Neural cell (in vitro differentiated cells): ENCODE measurements at regions not wholly inside any gene's neighbourhood (a gene's known extent, or its start where the extent isn't known, plus 50 kb on each side); places are given as distances from the start of the nearest gene placed in this dataset.

Source experiments
- H2AFZ ChIP-seq: fragments of 200-600, 300-800 bp; sonication (generic), shearing (Covaris generic); 2 replicates; pipeline ENCODE4 v1.6.0; 2014; ENCODE audit warnings: low read depth, mild to moderate bottlenecking, antibody characterized with exemption, low read length, moderate library complexity
- H3F3A ChIP-seq: fragments of 200-600 bp; shearing (Covaris generic); 2 replicates; pipeline ENCODE4 v1.6.1; 2016; ENCODE audit warnings: mild to moderate bottlenecking, moderate library complexity, mixed read lengths, antibody characterized with exemption, low read length; ENCODE audit not compliant: insufficient read depth, poor library complexity, severe bottlenecking
- H3K27ac ChIP-seq: fragments of 200-600, 300-800 bp; sonication (generic), shearing (Covaris generic); 2 replicates; pipeline ENCODE4 v1.5.1; 2014; ENCODE audit warnings: mild to moderate bottlenecking, low read length, moderate library complexity
- H3K27me3 ChIP-seq: fragments of 300-800, 200-600 bp; sonication (generic), shearing (Covaris generic); 2 replicates; pipeline ENCODE4 v1.6.0; 2014; ENCODE audit warnings: mild to moderate bottlenecking, low read depth, low read length, moderate library complexity; ENCODE audit not compliant: insufficient read depth
- H3K36me3 ChIP-seq: fragments of 300-800, 200-600 bp; sonication (generic), shearing (Covaris generic); 2 replicates; pipeline ENCODE4 v1.5.1; 2014; ENCODE audit warnings: mild to moderate bottlenecking, antibody characterized with exemption, low read length, moderate library complexity; ENCODE audit not compliant: insufficient read depth
- H3K4me2 ChIP-seq: fragments of 300-800, 200-600 bp; sonication (generic), shearing (Covaris generic); 2 replicates; pipeline ENCODE4 v1.6.0; 2014; ENCODE audit warnings: mild to moderate bottlenecking, low read length
- H3K4me3 ChIP-seq: fragments of 300-800, 200-600 bp; sonication (generic), shearing (Covaris generic); 2 replicates; pipeline ENCODE4 v1.5.1; 2014; ENCODE audit warnings: mild to moderate bottlenecking, low read length, moderate library complexity
- H3K79me2 ChIP-seq: fragments of 200-600 bp; shearing (Covaris generic); replicated peaks from 2 replicates; pipeline ENCODE4 v1.6.0; 2014; ENCODE audit warnings: mild to moderate bottlenecking, low read length, moderate library complexity; ENCODE audit not compliant: insufficient read depth
- H3K9ac ChIP-seq: fragments of 300-800, 200-600 bp; sonication (generic), shearing (Covaris generic); 2 replicates; pipeline ENCODE4 v1.6.1; 2016; ENCODE audit warnings: mild to moderate bottlenecking, low read length, mixed read lengths
- H3K9me2 ChIP-seq: fragments of 200-600 bp; shearing (Covaris generic); 2 replicates; pipeline ENCODE4 v1.6.1; 2016; ENCODE audit warnings: mild to moderate bottlenecking, low read length, mixed read lengths; ENCODE audit not compliant: insufficient read depth
- H3K9me3 ChIP-seq: fragments of 200-600, 300-800 bp; sonication (generic), shearing (Covaris generic); 2 replicates; pipeline ENCODE4 v1.6.1; 2016; ENCODE audit warnings: mild to moderate bottlenecking, mixed run types, low read length, moderate library complexity, mixed read lengths
- H4K20me1 ChIP-seq: fragments of 200-600 bp; shearing (Covaris generic); 2 replicates; pipeline ENCODE4 v1.6.1; 2016; ENCODE audit warnings: mild to moderate bottlenecking, mixed run types; ENCODE audit not compliant: insufficient read depth
- CTCF ChIP-seq: fragments of 450-650 bp; IDR thresholded peaks from 2 replicates; pipeline ENCODE4 v1.5.1; 2014; ENCODE audit warnings: antibody characterized with exemption, mild to moderate bottlenecking, moderate library complexity; ENCODE audit not compliant: poor library complexity, severe bottlenecking
- EP300 ChIP-seq: fragments of 450-650 bp; conservative IDR thresholded peaks from 2 replicates; pipeline ENCODE4 v1.6.1; 2014; ENCODE audit warnings: antibody characterized with exemption, mild to moderate bottlenecking, moderate library complexity; ENCODE audit not compliant: poor library complexity, severe bottlenecking
- EZH2 ChIP-seq: fragments of 200-600, 300-800 bp; shearing (Covaris generic), sonication (generic); IDR thresholded peaks from 2 replicates; pipeline ENCODE4 v1.6.1; 2014; ENCODE audit warnings: antibody characterized with exemption, low read length, borderline replicate concordance, mild to moderate bottlenecking; ENCODE audit not compliant: insufficient read depth, poor library complexity, severe bottlenecking
- MXI1 ChIP-seq: fragments of 450-650 bp; conservative IDR thresholded peaks from 2 replicates; pipeline ENCODE4 v1.6.1; 2014; ENCODE audit warnings: antibody characterized with exemption, mild to moderate bottlenecking; ENCODE audit not compliant: poor library complexity, severe bottlenecking
- POLR2AphosphoS5 ChIP-seq: IDR thresholded peaks from 2 replicates; pipeline ENCODE4 v1.6.1; 2012
- RAD21 ChIP-seq: fragments of 450-650 bp; conservative IDR thresholded peaks from 2 replicates; pipeline ENCODE4 v1.6.1; 2014; ENCODE audit warnings: antibody characterized with exemption, mild to moderate bottlenecking, moderate library complexity
- REST ChIP-seq: IDR thresholded peaks from 2 replicates; pipeline ENCODE4 v1.6.1; 2012; ENCODE audit warnings: borderline replicate concordance
- SMC3 ChIP-seq: fragments of 450-650 bp; conservative IDR thresholded peaks from 2 replicates; pipeline ENCODE4 v1.6.1; 2014; ENCODE audit warnings: antibody characterized with exemption, mild to moderate bottlenecking, moderate library complexity; ENCODE audit not compliant: poor library complexity
- TAF1 ChIP-seq: IDR thresholded peaks from 2 replicates; pipeline ENCODE4 v1.6.1; 2012; ENCODE audit warnings: low read depth

GRCh38 chr7:106417273-106417902 lies 132.6 kb upstream of the NAMPT start:
- H3K9me2 ChIP-seq, result no peaks in the 10 kb centered on the region
- H3F3A ChIP-seq, result no peaks in the 10 kb centered on the region
- H3K4me3 ChIP-seq, result no peak overlapping the region
- TF ChIP-seq CTCF, result no peak
- TF ChIP-seq SMC3, result no peak
- no peak for TF ChIP-seq TAF1
- no peak for TF ChIP-seq REST
- no peak for TF ChIP-seq RAD21
- no peak for TF ChIP-seq EZH2
- TF ChIP-seq EP300, result no peak
- no peak overlapping the region for H2AFZ ChIP-seq
- H3K36me3 ChIP-seq, result no peaks in the 10 kb centered on the region
- no peaks in the 10 kb centered on the region for H3K27me3 ChIP-seq
- no peaks in the 10 kb centered on the region for H4K20me1 ChIP-seq
- no peaks in the 10 kb centered on the region for H3K9me3 ChIP-seq
- no peaks in the 10 kb centered on the region for H3K79me2 ChIP-seq
- no peak overlapping the region for H3K27ac ChIP-seq
- H3K9ac ChIP-seq, result no peak overlapping the region
- H3K4me2 ChIP-seq, result no peak overlapping the region

- H3K36me3 ChIP-seq, result no peaks in the 10 kb centered on the region
- H4K20me1 ChIP-seq, result no peaks in the 10 kb centered on the region
- H3K4me3 ChIP-seq, result no peak overlapping the region
- no peak overlapping the region for H3K4me2 ChIP-seq
- no peak overlapping the region for H2AFZ ChIP-seq
- no peaks in the 10 kb centered on the region for H3K79me2 ChIP-seq
- H3K9me2 ChIP-seq, result no peaks in the 10 kb centered on the region
- no peak overlapping the region for H3K9ac ChIP-seq
- TF ChIP-seq RAD21 (no peak), CTCF (no peak), TAF1 (no peak), MXI1 (no peak), POLR2AphosphoS5 (no peak), EP300 (no peak), SMC3 (no peak), EZH2 (no peak), REST (no peak)
- no peaks in the 10 kb centered on the region for H3F3A ChIP-seq
- no peak overlapping the region for H3K27ac ChIP-seq
- no peaks in the 10 kb centered on the region for H3K27me3 ChIP-seq
- no peaks in the 10 kb centered on the region for H3K9me3 ChIP-seq
Observed at GRCh38 chr7:106416430-106416829, 131.6 kb upstream of the NAMPT start.
